ENCODE measurements at regions not wholly inside any gene's neighbourhood (a gene's known extent, or its start where the extent isn't known, plus 50 kb on each side); places are given as distances from the start of the nearest gene placed in this dataset.

- TF ChIP-seq ZNF687 (IDR thresholded peaks at IDR 0.05) (no peak), RAD21 (IDR thresholded peaks at IDR 0.05; ENCODE audit: insufficient read depth, low read depth, low read length) (peak; percentile 27; the same call in 1 of the 2 replicates), EZH2 (IDR thresholded peaks at IDR 0.05; ENCODE audit: borderline replicate concordance, control insufficient read depth, low read depth, low read length) (no peak), PKNOX1 (IDR thresholded peaks at IDR 0.05) (no peak), POLR2AphosphoS2 (IDR thresholded peaks at IDR 0.05; ENCODE audit: low read depth, low read length) (no peak), MAX (IDR thresholded peaks at IDR 0.05; ENCODE audit: low read depth, low read length) (no peak), FOS (IDR thresholded peaks at IDR 0.05; ENCODE audit: borderline replicate concordance, extremely low read depth, insufficient read length) (no peak), CBX3 (IDR thresholded peaks at IDR 0.05; ENCODE audit: borderline replicate concordance, low read depth) (no peak), STAT1 (conservative IDR thresholded peaks at IDR 0.05) (no peak), USF2 (IDR thresholded peaks at IDR 0.05; ENCODE audit: borderline replicate concordance, low read depth, low read length) (no peak), MTA2 (IDR thresholded peaks at IDR 0.05; ENCODE audit: low read depth) (no peak), ZNF217 (IDR thresholded peaks at IDR 0.05) (no peak), ZNF384 (IDR thresholded peaks at IDR 0.05; ENCODE audit: borderline replicate concordance, low read depth, low read length) (no peak), NRF1 (conservative IDR thresholded peaks at IDR 0.05; ENCODE audit: low read depth, low read length) (no peak), JUNB (IDR thresholded peaks at IDR 0.05) (no peak), SMC3 (IDR thresholded peaks at IDR 0.05; ENCODE audit: borderline replicate concordance, low read length) (peak; percentile 14; the same call in 1 of the 2 replicates)
These were observed 72.8 kb upstream of the NR5A2 start (continued) for GRCh38 chr1:199954699-199955098.
